Choroid plexus epithelial cell (primary cell): ENCODE measurements at regions not wholly inside any gene's neighbourhood (a gene's known extent, or its start where the extent isn't known, plus 50 kb on each side); places are given as distances from the start of the nearest gene placed in this dataset.

Experiments
- DNase-seq: peaks from one replicate; pipeline ENCODE4 v3.0.0-alpha.2; 2010; ENCODE audit warnings: low read depth
- H3K4me3 ChIP-seq: 2 replicates; pipeline ENCODE4 v1.5.1; 2011; ENCODE audit warnings: low read depth, mild to moderate bottlenecking, control low read depth, low read length, moderate library complexity
- CTCF ChIP-seq: conservative IDR thresholded peaks from 2 replicates; pipeline ENCODE4 v1.5.1; 2011; ENCODE audit warnings: low read depth, mild to moderate bottlenecking, control low read depth, inconsistent platforms, low read length, moderate library complexity

- peak; percentile 55 for TF ChIP-seq CTCF
- H3K4me3 ChIP-seq = no peak overlapping the region
- peak; percentile 52 for DNase-seq
These were observed 229.7 kb downstream of the MRPS30 start for GRCh38 chr5:45038366-45038987.

- TF ChIP-seq CTCF = no peak
These were observed 233.5 kb downstream of the MRPS30 start for GRCh38 chr5:45042283-45042682.

GRCh38 chr5:45057564-45057963 lies 248.8 kb downstream of the MRPS30 start:
- H3K4me3 ChIP-seq = no peak overlapping the region
- no peak for TF ChIP-seq CTCF
- DNase-seq = no peak

More at GRCh38 chr5:45042283-45042682, 233.5 kb downstream of the MRPS30 start:
- no peak overlapping the region for H3K4me3 ChIP-seq
- no peak for DNase-seq

- no peak for DNase-seq
- TF ChIP-seq CTCF = no peak
- no peak overlapping the region for H3K4me3 ChIP-seq
These were observed 252.0 kb downstream of the MRPS30 start for GRCh38 chr5:45060724-45061123.

GRCh38 chr5:45062044-45062443 lies 253.3 kb downstream of the MRPS30 start:
- TF ChIP-seq CTCF = no peak
- no peak for DNase-seq
- H3K4me3 ChIP-seq = no peak overlapping the region

- no peak for DNase-seq
- no peak for TF ChIP-seq CTCF
These were observed 272.3 kb downstream of the MRPS30 start for GRCh38 chr5:45081082-45081481.

GRCh38 chr5:45089870-45090269 lies 281.1 kb downstream of the MRPS30 start:
- DNase-seq = no peak
- H3K4me3 ChIP-seq = no peak overlapping the region
- TF ChIP-seq CTCF = no peak

More at GRCh38 chr5:45081082-45081481, 272.3 kb downstream of the MRPS30 start:
- no peak overlapping the region for H3K4me3 ChIP-seq
